HG03064 (cell line): ENCODE measurements at regions not wholly inside any gene's neighbourhood (a gene's known extent, or its start where the extent isn't known, plus 50 kb on each side); places are given as distances from the start of the nearest gene placed in this dataset.

ENCODE experiments used
- ATAC-seq: cut with Tn5 transposase; IDR thresholded peaks from one replicate; pipeline ENCODE4 v1.9.1; 2021; ENCODE audit warnings: low read depth; ENCODE audit not compliant: unreplicated experiment

DNA sequence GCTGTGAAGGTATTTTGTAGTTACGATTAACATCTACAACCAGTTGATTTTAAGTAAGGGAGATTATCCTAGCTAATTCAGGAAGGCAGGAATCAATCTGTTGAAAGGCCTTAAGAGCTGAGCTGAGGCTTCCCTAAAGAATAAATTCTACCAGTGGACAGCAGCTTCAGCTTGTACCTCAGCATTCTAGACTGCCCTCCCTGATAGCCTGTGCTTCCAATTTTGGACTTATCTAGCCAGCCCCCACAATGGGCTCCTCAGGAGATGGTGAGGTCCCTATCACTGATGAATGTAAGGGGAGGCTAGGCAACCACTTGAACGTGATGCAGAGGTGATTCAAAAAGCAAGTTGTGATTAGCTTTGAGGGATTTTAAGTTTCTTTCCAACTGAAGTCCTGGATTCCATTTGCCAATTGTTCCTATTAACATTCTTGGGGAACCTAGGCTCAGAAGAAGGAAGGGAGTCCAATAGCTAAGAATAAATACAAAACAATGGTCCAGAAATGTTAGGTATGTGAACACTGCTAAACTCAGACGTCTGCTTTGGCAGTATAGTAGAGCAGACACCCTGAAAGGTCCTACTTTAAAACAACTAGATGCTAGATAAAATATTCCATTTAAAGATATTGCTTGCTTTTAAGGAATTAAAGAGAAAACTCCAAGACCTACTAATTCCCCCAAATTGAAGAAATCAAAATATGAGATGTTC is 404.3 kb upstream of the TENM4 start:
- no peak for ATAC-seq

- no peak for ATAC-seq
These were observed 393.2 kb upstream of the TENM4 start for GRCh38 chr11:79834015-79834414.

- ATAC-seq, result no peak
These were observed 389.6 kb upstream of the TENM4 start for GRCh38 chr11:79830446-79830845.

DNA sequence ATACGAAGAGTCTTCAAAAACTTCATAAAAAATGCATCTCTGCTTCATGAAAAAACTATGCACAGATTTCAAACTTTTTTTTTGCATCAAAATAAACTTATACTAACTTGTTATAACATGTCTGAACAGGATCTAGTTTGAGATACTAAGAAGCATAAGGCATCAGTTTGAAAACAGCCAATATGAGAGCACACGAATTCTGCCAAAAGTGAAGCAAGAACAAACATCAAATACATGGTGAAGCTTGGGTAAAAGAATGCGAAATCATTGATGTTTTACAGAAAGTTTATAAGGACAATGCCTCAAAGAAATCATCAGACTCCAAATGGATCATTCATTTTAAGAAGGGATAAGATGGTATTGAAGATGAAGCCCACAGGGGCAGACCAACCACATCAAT is 389.1 kb upstream of the TENM4 start:
- ATAC-seq, result no peak

- ATAC-seq, result no peak
These were observed 381.9 kb upstream of the TENM4 start for GRCh38 chr11:79822766-79823165.

DNA sequence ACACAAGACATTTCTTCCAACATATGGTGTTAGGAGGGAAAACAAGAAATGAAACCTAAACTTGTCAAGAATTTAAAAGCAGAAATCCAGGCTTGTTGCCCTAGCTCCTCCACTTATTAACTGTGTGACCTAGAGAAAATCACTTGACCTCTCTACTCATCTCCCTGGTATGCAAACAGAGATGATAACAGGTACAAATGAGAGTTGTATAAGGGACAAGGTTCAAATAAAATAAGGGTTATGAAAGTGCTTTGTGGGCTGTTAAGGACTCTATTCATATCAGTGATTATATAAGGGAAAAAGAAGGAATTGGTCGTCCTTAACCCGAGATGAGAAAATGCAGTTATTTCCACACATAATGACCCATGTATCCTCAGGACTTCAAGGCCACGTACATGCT is 372.7 kb upstream of the TENM4 start:
- ATAC-seq, result no peak

GRCh38 chr11:79809487-79809886 is 368.7 kb upstream of the TENM4 start:
- ATAC-seq, result no peak

GRCh38 chr11:79807506-79807905 is 366.7 kb upstream of the TENM4 start:
- ATAC-seq, result no peak

- ATAC-seq, result no peak
These were observed 355.9 kb upstream of the TENM4 start for GRCh38 chr11:79796704-79797103.

- ATAC-seq, result no peak
These were observed 353.9 kb upstream of the TENM4 start for GRCh38 chr11:79794484-79795393.

DNA sequence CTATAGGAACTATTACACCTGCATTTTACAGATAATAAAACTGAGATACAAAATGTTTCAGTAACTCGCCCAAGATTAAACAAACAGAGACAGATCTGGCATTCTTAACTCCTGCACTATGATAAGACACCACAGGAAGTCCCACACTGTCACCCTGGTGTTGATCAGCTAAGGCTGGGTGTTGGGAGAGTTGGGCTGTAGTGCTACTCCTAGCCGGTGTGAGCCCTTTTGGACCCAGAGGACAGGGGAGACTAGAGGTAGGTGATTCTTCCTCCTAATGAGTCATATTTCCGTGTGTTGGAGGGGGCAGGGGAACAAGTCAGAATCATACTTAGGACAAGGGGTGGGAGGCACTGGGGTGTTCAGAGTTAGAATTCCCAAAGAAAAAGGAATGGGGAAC is 353.2 kb upstream of the TENM4 start:
- no peak for ATAC-seq

- no peak for ATAC-seq
These were observed 346.1 kb upstream of the TENM4 start for GRCh38 chr11:79786961-79787360.

- ATAC-seq, result no peak
These were observed 343.0 kb upstream of the TENM4 start for GRCh38 chr11:79783833-79784232.

- no peak for ATAC-seq
These were observed 327.5 kb upstream of the TENM4 start for GRCh38 chr11:79768343-79768742.

GRCh38 chr11:79762279-79762921 is 321.6 kb upstream of the TENM4 start:
- no peak for ATAC-seq

GRCh38 chr11:79758325-79758724 is 317.5 kb upstream of the TENM4 start:
- no peak for ATAC-seq

DNA sequence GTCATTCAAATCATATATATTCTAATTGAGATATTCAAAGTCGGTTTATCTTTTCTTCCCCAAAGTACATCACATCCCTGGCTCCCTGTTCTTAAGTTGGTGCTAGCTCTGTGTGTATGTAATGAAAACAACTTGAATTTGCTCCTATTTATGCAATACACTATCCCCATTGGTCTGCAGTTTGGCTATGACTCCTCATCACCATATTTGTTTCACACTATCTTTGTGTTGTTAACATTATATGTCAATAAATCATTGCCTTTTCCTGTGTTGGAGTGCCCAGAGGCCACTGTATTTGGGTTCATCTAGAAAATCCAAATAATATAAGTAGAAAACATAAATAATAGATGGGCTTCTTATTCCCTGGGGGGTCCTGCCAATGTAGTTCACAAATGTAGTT is 306.6 kb upstream of the TENM4 start:
- no peak for ATAC-seq

DNA sequence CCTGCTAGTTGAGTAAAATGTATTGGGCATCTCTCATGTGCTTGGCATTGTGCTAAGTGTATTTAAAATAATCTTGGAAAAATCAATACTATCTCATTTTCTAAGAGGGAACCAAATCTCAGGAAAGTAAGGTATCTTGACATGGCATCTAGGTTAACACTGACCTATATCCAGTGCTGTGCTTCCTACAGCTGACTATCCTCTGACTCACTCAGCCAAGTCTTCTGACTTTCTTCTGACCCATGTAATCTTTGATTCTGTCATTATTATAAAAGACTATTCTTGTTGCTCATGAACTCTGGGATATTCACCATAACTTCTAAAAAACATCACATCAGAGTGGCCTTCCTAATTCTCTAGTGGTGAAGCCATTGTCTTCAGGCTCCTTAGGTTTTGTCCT is 304.1 kb upstream of the TENM4 start:
- no peak for ATAC-seq

DNA sequence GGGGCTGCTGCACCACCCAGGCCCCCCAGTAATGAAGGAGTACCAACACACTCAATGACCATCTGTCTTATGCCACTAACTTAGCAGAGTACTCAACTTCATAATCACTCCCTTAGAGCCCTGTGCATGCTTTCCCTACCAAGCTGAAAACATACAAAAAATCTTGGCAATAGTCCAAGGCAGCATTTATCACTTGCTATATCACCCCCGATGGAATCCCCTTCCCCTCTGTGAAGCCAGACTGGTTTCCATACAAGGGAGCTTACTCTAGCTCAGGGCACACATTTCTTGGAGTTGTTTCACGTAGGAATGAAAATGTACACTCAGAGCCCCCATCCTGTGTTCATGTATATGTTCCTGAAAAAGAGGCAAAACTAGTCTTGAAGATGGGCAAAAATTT is 301.3 kb upstream of the TENM4 start:
- no peak for ATAC-seq

- ATAC-seq, result no peak
These were observed 298.8 kb upstream of the TENM4 start for GRCh38 chr11:79739591-79739990.

DNA sequence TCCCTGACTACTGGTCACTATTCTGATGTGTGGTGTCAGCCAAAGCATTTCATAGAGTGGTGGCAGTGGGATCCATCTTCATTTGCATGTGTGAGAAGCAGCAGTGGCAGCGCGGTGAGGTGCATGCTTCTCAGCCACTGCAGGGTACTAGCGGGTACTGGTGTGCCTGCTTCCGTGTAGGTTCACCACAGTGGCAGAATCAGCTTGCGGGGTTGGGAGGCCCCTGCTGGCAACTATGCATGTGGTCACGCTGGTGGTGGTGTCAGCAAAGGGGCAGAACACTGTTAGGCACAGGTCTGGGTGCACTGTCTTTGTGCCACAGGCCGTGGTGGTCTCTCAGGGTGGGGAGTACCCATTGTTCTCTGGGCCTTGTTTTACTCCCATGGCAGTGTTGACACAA is 286.4 kb upstream of the TENM4 start:
- ATAC-seq, result no peak
